HFF-Myc (cell line): ENCODE measurements at regions not wholly inside any gene's neighbourhood (a gene's known extent, or its start where the extent isn't known, plus 50 kb on each side); places are given as distances from the start of the nearest gene placed in this dataset.

Experiments
- DNase-seq: peaks from one replicate; pipeline ENCODE4 v3.0.0-alpha.2; 2011; ENCODE audit warnings: low read depth; ENCODE audit errors: extremely low read depth
- H3K4me3 ChIP-seq: replicated peaks from 2 replicates; pipeline ENCODE4 v1.5.1; 2011; ENCODE audit warnings: low read depth, mild to moderate bottlenecking, control low read depth, low read length
- TF ChIP-seq, protein P1 (sequence below): IDR thresholded peaks from 2 replicates; pipeline ENCODE4 v1.5.1; 2012; ENCODE audit warnings: mild to moderate bottlenecking, low read depth, low read length, control low read depth; ENCODE audit errors: missing control alignments

DNA sequence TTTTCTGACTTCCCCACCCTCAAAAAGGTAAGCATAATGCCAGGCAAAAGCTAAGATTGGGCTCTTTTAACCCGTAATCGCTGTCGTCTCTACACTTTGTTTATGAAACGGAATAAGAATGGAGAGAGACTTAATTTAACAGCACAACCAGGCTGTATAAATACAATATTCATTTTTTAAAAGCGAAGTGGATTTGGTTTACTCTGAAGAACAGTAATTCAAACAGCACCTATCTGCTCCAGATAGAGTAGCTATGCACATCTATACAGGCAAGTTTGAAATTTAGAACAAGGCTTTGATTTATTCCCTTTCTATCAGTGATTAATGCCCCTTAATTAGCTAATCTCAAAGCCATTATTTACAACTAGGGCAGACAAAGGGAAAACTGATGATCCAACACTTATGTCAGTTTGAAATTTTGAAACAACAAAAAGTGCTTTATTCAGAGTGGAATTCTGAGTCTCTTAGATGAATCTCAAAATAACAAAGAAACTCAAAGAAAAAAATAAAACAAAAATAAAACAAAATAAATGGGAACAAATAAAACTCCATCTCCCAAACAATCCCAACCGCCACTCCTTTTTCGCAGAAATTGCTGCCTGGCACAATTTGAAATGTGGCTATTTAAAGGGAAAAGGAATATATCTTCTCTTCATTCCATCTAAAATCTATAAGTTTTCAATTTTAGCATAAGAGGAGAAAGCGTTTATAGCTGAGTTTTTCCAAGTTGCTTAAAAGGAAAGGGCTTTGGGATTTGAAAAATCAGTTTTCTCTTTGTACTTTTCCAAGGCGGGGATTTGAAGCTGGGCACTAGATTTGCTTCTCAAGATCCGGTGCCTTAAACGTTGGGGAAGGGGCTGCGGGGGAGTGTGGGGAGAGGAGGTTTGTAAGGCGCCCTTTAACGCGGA lies 298.6 kb downstream of the PARP8 start:
- H3K4me3 ChIP-seq: no peak overlapping the region
- TF ChIP-seq, protein P1, sequence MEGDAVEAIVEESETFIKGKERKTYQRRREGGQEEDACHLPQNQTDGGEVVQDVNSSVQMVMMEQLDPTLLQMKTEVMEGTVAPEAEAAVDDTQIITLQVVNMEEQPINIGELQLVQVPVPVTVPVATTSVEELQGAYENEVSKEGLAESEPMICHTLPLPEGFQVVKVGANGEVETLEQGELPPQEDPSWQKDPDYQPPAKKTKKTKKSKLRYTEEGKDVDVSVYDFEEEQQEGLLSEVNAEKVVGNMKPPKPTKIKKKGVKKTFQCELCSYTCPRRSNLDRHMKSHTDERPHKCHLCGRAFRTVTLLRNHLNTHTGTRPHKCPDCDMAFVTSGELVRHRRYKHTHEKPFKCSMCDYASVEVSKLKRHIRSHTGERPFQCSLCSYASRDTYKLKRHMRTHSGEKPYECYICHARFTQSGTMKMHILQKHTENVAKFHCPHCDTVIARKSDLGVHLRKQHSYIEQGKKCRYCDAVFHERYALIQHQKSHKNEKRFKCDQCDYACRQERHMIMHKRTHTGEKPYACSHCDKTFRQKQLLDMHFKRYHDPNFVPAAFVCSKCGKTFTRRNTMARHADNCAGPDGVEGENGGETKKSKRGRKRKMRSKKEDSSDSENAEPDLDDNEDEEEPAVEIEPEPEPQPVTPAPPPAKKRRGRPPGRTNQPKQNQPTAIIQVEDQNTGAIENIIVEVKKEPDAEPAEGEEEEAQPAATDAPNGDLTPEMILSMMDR: no peak
- no peak for DNase-seq

DNA sequence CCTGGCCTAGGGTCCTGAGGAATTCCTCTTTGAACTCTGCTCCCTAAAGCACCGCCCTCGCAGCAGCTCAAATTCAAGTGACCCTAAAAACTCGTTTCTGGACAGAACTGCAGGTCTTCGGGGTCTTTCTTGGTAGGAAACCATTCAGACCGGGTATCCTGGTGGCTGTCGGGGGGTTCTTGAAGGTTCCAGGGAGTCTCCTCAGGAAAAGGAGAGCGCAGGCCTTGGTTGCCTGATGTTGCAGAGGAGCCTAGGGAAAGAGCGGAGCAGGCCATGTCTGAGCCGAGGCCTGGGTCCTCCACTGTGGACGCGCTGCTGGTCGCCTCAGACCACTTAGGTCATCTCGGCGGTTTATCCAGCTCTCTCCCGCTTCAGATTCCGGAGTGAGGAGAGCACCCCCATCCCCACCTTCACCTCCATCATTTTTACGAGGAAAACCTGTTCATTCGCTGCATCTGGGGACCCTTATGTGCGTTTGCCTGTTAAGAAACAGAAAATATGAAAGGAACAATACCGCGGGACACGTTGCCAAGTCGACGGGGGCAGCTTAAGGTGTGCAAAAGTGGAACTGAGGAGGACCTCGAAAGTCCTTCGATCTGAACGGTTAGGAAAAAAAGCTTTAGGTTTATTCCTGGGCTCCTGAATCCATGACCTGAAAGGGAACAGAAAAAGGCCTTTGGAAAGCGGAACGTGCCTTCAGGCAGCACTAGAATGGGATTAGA lies 299.4 kb downstream of the PARP8 start:
- DNase-seq: no peak
- no peak overlapping the region for H3K4me3 ChIP-seq
- TF ChIP-seq, protein P1: no peak

DNA sequence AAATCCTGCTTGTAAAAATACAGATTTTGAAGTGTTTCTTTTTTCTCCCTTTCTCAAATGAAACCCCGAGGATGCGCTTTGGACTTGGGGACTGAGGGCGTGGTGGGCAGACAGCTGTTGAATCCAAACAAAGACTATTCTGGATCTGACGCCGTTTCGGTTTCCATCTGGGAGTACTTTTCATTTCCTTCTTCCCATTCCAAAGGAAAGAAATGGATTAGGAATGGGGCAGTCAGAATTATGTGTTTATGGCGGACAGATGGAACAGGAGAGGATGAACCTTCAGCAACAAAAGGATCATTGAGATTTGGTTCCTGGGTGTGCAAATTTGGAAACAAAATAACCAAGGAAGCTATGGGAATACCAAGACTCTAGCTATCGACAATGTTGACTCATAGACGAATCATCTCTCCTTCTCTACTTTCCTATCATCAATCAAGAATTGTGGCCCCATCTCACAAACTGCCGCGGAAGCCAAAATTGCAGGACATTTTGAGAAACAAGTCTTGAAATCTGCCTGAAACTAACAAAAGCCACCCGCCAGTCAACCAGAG lies 300.6 kb downstream of the PARP8 start:
- H3K4me3 ChIP-seq: no peak overlapping the region
- no peak for DNase-seq
- TF ChIP-seq, protein P1: no peak

DNA sequence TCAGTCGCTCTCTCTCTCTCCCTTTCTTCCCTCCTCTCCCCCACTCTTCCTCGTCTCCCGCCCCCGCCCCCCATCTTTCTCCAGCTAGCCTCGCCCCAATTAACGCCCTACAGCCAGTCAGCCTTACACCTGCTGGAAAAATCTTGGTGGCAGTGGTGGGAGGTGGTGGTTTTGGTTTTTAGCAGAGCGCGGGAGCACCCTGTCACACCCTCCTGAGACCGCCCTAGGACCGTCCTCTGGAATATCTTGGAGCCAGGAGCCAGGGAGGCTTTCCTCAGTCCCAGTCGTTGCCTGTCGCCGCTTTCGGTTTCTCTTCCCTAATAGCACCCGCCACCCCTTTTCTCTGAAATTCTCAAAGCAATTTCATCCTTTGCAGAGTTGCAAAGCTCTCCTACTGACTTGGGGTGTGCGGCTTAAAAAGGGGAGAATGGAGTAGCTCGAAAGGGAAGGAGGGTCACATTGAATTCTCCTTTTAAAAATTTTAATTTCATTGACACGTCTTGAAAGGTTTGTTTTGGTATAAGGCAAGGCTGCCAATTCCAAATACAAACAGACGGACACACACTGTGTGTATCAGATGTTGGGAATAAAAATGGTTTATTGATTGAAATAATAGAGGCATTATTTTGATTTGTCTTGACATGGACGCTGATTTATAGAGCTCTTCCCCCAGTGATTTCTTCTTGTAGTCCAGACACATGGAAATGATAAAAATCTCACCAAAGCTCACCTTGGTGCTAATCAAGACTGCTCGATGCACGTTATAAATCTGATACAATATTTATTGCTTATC lies 301.3 kb downstream of the PARP8 start:
- no peak for DNase-seq
- TF ChIP-seq, protein P1: no peak
- H3K4me3 ChIP-seq: no peak overlapping the region; the same call in 1 of the 2 replicates

DNA sequence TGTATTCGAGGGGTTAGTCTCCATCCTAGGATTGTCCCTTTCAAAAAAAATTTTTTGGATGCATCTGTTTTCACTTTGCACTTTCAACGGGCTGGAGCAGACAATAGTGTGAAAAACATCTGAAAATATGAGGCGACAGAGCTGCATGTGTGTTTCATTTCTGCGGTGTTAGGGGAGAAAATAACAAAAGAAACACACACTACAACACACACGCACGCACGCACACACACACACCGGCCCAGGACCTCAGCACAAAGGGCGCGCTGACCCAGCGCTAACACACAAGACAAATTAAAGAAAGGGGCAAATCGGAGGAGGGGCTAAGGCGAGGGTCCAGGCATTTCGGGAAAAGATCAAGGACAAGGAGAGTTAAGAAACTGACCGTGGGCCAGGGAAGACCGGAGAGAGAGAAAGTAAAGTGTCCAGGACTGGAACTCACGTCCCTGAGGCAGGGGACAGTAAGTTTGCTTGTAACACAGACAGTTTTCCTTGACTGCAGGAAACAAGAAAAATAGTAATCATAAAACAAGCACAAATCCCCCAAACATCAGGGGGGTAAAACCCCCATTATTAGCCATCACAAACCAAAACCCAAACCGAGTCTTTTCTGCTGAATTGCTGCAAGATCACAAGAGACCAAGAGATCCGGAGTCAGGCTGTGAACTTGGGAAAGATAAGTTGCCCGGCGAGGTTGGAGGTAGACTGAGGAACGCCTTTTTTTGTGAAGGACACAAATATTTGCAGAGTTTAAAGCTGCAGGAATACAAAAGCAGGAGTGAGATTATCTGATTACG lies 302.1 kb downstream of the PARP8 start:
- DNase-seq: no peak
- TF ChIP-seq, protein P1: no peak
- H3K4me3 ChIP-seq: no peak overlapping the region
